ENCODE measurements at regions not wholly inside any gene's neighbourhood (a gene's known extent, or its start where the extent isn't known, plus 50 kb on each side); places are given as distances from the start of the nearest gene placed in this dataset.

GRCh38 chr14:86094512-86094911 is 564.6 kb downstream of the FLRT2 start:
- no peaks in the 10 kb centered on the region for H3K36me3 ChIP-seq (ENCODE audit: control insufficient read depth, insufficient read depth, low read length)
- no peaks in the 10 kb centered on the region for H3K27me3 ChIP-seq (replicated peaks; ENCODE audit: control insufficient read depth, insufficient read depth, low read length, poor library complexity, severe bottlenecking)
- no peak overlapping the region for H3K27ac ChIP-seq (ENCODE audit: insufficient read depth, low read length, poor library complexity, severe bottlenecking)
- no peaks in the 10 kb centered on the region for H3K9me3 ChIP-seq (ENCODE audit: control insufficient read depth, low read length)
- no peaks in the 10 kb centered on the region for H3K4me1 ChIP-seq (ENCODE audit: control insufficient read depth, insufficient read depth, low read length, poor library complexity, severe bottlenecking)
- no peak for DNase-seq
- no peak overlapping the region for H3K4me3 ChIP-seq (ENCODE audit: insufficient read depth, low read depth, low read length, poor library complexity, severe bottlenecking)

GRCh38 chr14:86091811-86092210 is 561.9 kb downstream of the FLRT2 start:
- Histone ChIP-seq H3K4me1 (ENCODE audit: control insufficient read depth, insufficient read depth, low read length, poor library complexity, severe bottlenecking) (no peaks in the 10 kb centered on the region), H3K27me3 (replicated peaks; ENCODE audit: control insufficient read depth, insufficient read depth, low read length, poor library complexity, severe bottlenecking) (no peaks in the 10 kb centered on the region), H3K36me3 (ENCODE audit: control insufficient read depth, insufficient read depth, low read length) (no peaks in the 10 kb centered on the region), H3K27ac (ENCODE audit: insufficient read depth, low read length, poor library complexity, severe bottlenecking) (no peak overlapping the region), H3K9me3 (ENCODE audit: control insufficient read depth, low read length) (no peaks in the 10 kb centered on the region), H3K4me3 (ENCODE audit: insufficient read depth, low read depth, low read length, poor library complexity, severe bottlenecking) (no peak overlapping the region)
- DNase-seq, result no peak

- Histone ChIP-seq H3K27me3 (replicated peaks; ENCODE audit: control insufficient read depth, insufficient read depth, low read length, poor library complexity, severe bottlenecking) (no peaks in the 10 kb centered on the region), H3K27ac (ENCODE audit: insufficient read depth, low read length, poor library complexity, severe bottlenecking) (no peak overlapping the region), H3K9me3 (ENCODE audit: control insufficient read depth, low read length) (no peaks in the 10 kb centered on the region), H3K4me3 (ENCODE audit: insufficient read depth, low read depth, low read length, poor library complexity, severe bottlenecking) (no peak overlapping the region), H3K4me1 (ENCODE audit: control insufficient read depth, insufficient read depth, low read length, poor library complexity, severe bottlenecking) (no peaks in the 10 kb centered on the region), H3K36me3 (ENCODE audit: control insufficient read depth, insufficient read depth, low read length) (no peaks in the 10 kb centered on the region)
- no peak for DNase-seq
These were observed 558.2 kb downstream of the FLRT2 start for GRCh38 chr14:86088156-86088555.

GRCh38 chr14:86087377-86087776 is 557.4 kb downstream of the FLRT2 start:
- Histone ChIP-seq H3K4me3 (ENCODE audit: insufficient read depth, low read depth, low read length, poor library complexity, severe bottlenecking) (no peak overlapping the region), H3K36me3 (ENCODE audit: control insufficient read depth, insufficient read depth, low read length) (no peaks in the 10 kb centered on the region), H3K4me1 (ENCODE audit: control insufficient read depth, insufficient read depth, low read length, poor library complexity, severe bottlenecking) (no peaks in the 10 kb centered on the region), H3K27ac (ENCODE audit: insufficient read depth, low read length, poor library complexity, severe bottlenecking) (no peak overlapping the region), H3K9me3 (ENCODE audit: control insufficient read depth, low read length) (no peaks in the 10 kb centered on the region), H3K27me3 (replicated peaks; ENCODE audit: control insufficient read depth, insufficient read depth, low read length, poor library complexity, severe bottlenecking) (no peaks in the 10 kb centered on the region)
- no peak for DNase-seq

GRCh38 chr14:86086962-86087361 is 557.0 kb downstream of the FLRT2 start:
- Histone ChIP-seq H3K4me3 (ENCODE audit: insufficient read depth, low read depth, low read length, poor library complexity, severe bottlenecking) (no peak overlapping the region), H3K27ac (ENCODE audit: insufficient read depth, low read length, poor library complexity, severe bottlenecking) (no peak overlapping the region), H3K4me1 (ENCODE audit: control insufficient read depth, insufficient read depth, low read length, poor library complexity, severe bottlenecking) (no peaks in the 10 kb centered on the region), H3K36me3 (ENCODE audit: control insufficient read depth, insufficient read depth, low read length) (no peaks in the 10 kb centered on the region), H3K9me3 (ENCODE audit: control insufficient read depth, low read length) (no peaks in the 10 kb centered on the region), H3K27me3 (replicated peaks; ENCODE audit: control insufficient read depth, insufficient read depth, low read length, poor library complexity, severe bottlenecking) (no peaks in the 10 kb centered on the region)
- DNase-seq, result no peak

- no peak overlapping the region for H3K27ac ChIP-seq (ENCODE audit: insufficient read depth, low read length, poor library complexity, severe bottlenecking)
- DNase-seq, result no peak
- H3K9me3 ChIP-seq (ENCODE audit: control insufficient read depth, low read length), result no peaks in the 10 kb centered on the region
- no peaks in the 10 kb centered on the region for H3K27me3 ChIP-seq (replicated peaks; ENCODE audit: control insufficient read depth, insufficient read depth, low read length, poor library complexity, severe bottlenecking)
- no peak overlapping the region for H3K4me3 ChIP-seq (ENCODE audit: insufficient read depth, low read depth, low read length, poor library complexity, severe bottlenecking)
- no peaks in the 10 kb centered on the region for H3K36me3 ChIP-seq (ENCODE audit: control insufficient read depth, insufficient read depth, low read length)
- no peaks in the 10 kb centered on the region for H3K4me1 ChIP-seq (ENCODE audit: control insufficient read depth, insufficient read depth, low read length, poor library complexity, severe bottlenecking)
These were observed 554.2 kb downstream of the FLRT2 start for GRCh38 chr14:86084097-86084496.

- Histone ChIP-seq H3K36me3 (ENCODE audit: control insufficient read depth, insufficient read depth, low read length) (no peaks in the 10 kb centered on the region), H3K9me3 (ENCODE audit: control insufficient read depth, low read length) (no peaks in the 10 kb centered on the region), H3K27me3 (replicated peaks; ENCODE audit: control insufficient read depth, insufficient read depth, low read length, poor library complexity, severe bottlenecking) (no peaks in the 10 kb centered on the region), H3K4me1 (ENCODE audit: control insufficient read depth, insufficient read depth, low read length, poor library complexity, severe bottlenecking) (no peaks in the 10 kb centered on the region), H3K4me3 (ENCODE audit: insufficient read depth, low read depth, low read length, poor library complexity, severe bottlenecking) (no peak overlapping the region), H3K27ac (ENCODE audit: insufficient read depth, low read length, poor library complexity, severe bottlenecking) (no peak overlapping the region)
- no peak for DNase-seq
These were observed 553.7 kb downstream of the FLRT2 start for GRCh38 chr14:86083616-86084015.

- no peaks in the 10 kb centered on the region for H3K9me3 ChIP-seq (ENCODE audit: control insufficient read depth, low read length)
- no peak overlapping the region for H3K4me3 ChIP-seq (ENCODE audit: insufficient read depth, low read depth, low read length, poor library complexity, severe bottlenecking)
- DNase-seq, result no peak
- no peaks in the 10 kb centered on the region for H3K4me1 ChIP-seq (ENCODE audit: control insufficient read depth, insufficient read depth, low read length, poor library complexity, severe bottlenecking)
- H3K36me3 ChIP-seq (ENCODE audit: control insufficient read depth, insufficient read depth, low read length), result no peaks in the 10 kb centered on the region
- H3K27me3 ChIP-seq (replicated peaks; ENCODE audit: control insufficient read depth, insufficient read depth, low read length, poor library complexity, severe bottlenecking), result no peaks in the 10 kb centered on the region
- no peak overlapping the region for H3K27ac ChIP-seq (ENCODE audit: insufficient read depth, low read length, poor library complexity, severe bottlenecking)
These were observed 542.4 kb downstream of the FLRT2 start for GRCh38 chr14:86072116-86072894.

- Histone ChIP-seq H3K4me1 (ENCODE audit: control insufficient read depth, insufficient read depth, low read length, poor library complexity, severe bottlenecking) (no peaks in the 10 kb centered on the region), H3K36me3 (ENCODE audit: control insufficient read depth, insufficient read depth, low read length) (no peaks in the 10 kb centered on the region), H3K27ac (ENCODE audit: insufficient read depth, low read length, poor library complexity, severe bottlenecking) (no peak overlapping the region), H3K27me3 (replicated peaks; ENCODE audit: control insufficient read depth, insufficient read depth, low read length, poor library complexity, severe bottlenecking) (no peaks in the 10 kb centered on the region), H3K9me3 (ENCODE audit: control insufficient read depth, low read length) (no peaks in the 10 kb centered on the region), H3K4me3 (ENCODE audit: insufficient read depth, low read depth, low read length, poor library complexity, severe bottlenecking) (no peak overlapping the region)
- no peak for DNase-seq
These were observed 536.7 kb downstream of the FLRT2 start for GRCh38 chr14:86066651-86067050.

GRCh38 chr14:86065407-86065806 is 535.5 kb downstream of the FLRT2 start:
- Histone ChIP-seq H3K9me3 (ENCODE audit: control insufficient read depth, low read length) (no peaks in the 10 kb centered on the region), H3K4me1 (ENCODE audit: control insufficient read depth, insufficient read depth, low read length, poor library complexity, severe bottlenecking) (no peaks in the 10 kb centered on the region), H3K36me3 (ENCODE audit: control insufficient read depth, insufficient read depth, low read length) (no peaks in the 10 kb centered on the region), H3K27me3 (replicated peaks; ENCODE audit: control insufficient read depth, insufficient read depth, low read length, poor library complexity, severe bottlenecking) (no peaks in the 10 kb centered on the region), H3K4me3 (ENCODE audit: insufficient read depth, low read depth, low read length, poor library complexity, severe bottlenecking) (no peak overlapping the region), H3K27ac (ENCODE audit: insufficient read depth, low read length, poor library complexity, severe bottlenecking) (no peak overlapping the region)
- no peak for DNase-seq
